Body of pancreas (tissue), 4 donors: ENCODE measurements at regions not wholly inside any gene's neighbourhood (a gene's known extent, or its start where the extent isn't known, plus 50 kb on each side); places are given as distances from the start of the nearest gene placed in this dataset.
"Not testable (repeated sequence)": the region's sequence is repeated elsewhere in the genome, so short reads cannot be mapped to it uniquely, and the experiment has no call there.

Experiments used
- ATAC-seq: fragments of 150-250 bp; one replicate; pipeline ENCODE4 v1.9.1; 2016
- DNase-seq, 4 donors: peaks; one replicate each; pipeline ENCODE4 v3.0.0-alpha.2; 2019
- H3K27ac ChIP-seq, 4 donors: fragments of 200-600 bp; sonication (generic); 1 replicate in 3 of 4; 2 replicates in 1 of 4; pipeline versions ENCODE4 v1.5.1 to v1.6.1; 2016 to 2019; ENCODE audit warnings: mild to moderate bottlenecking in 1 of 4, mixed read lengths in 1 of 4, moderate library complexity in 1 of 4
- H3K27me3 ChIP-seq, 2 donors: fragments of 200-600 bp; sonication (generic); one replicate each; pipeline ENCODE4 v1.6.0; 2016; ENCODE audit warnings: mild to moderate bottlenecking in 1 of 2
- H3K36me3 ChIP-seq, 2 donors: fragments of 200-600 bp; sonication (generic); replicated peaks in 1 of 2; 2 replicates each; pipeline ENCODE4 v1.5.1; 2016; ENCODE audit warnings: low read depth in 2 of 2; ENCODE audit not compliant: insufficient read depth in 1 of 2
- H3K4me1 ChIP-seq: fragments of 200-600 bp; sonication (generic); one replicate; pipeline ENCODE4 v1.6.0; 2016
- H3K4me3 ChIP-seq, 2 donors: fragments of 200-600 bp; sonication (generic); 1 replicate in 1 of 2; 2 replicates in 1 of 2; pipeline ENCODE4 v1.5.1; 2016 to 2019
- H3K9me3 ChIP-seq, 3 donors: fragments of 200-600 bp; sonication (generic); 1 replicate in 2 of 3; 2 replicates in 1 of 3; pipeline ENCODE4 v1.5.1; 2016
- POLR2A ChIP-seq, 3 donors: fragments of 450-650 bp; IDR thresholded peaks; one replicate each; pipeline ENCODE4 v1.6.1; 2016; ENCODE audit warnings: antibody characterized with exemption in 3 of 3, mild to moderate bottlenecking in 2 of 3
- WGBS, 2 donors: methylation state at CpG; one replicate each; pipeline ENCODE4 v1.1.5; 2017; 5-methylcytosine and 5-hydroxymethylcytosine counted together
- intact Hi-C: fragments of 100-400 bp; cut with DNase I; formaldehyde crosslinking; loops from one replicate; pipeline ENCODE4 v1.15.1; 2023
- TF ChIP-seq, protein P1 (sequence below), 7 experiments: fragments of 450-650 bp in 4 of 7; fragments of 200-600 bp in 3 of 7; sonication (generic) in 3 of 7; IDR thresholded peaks; one replicate each; pipeline ENCODE4 v1.5.1; 2016 to 2019; ENCODE audit warnings: antibody characterized with exemption in 7 of 7

DNA sequence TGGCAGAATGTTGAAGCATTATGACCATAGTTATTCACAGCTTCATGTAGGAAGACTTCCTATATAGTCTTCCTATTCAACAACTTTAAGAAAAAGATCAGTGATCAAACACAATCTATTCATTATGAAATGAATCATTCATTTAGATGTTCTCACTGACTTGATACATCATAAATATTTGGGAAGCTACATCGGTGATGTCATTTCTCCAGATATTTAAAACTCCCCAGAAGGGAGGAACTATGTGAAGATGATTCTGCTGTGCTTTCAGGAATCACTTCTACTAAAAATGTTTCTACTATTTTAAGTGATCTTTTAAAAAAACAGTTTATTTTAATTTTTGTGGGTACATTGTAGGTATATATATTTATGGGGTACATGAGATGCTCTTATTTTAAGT is 316.4 kb downstream of the BCAT1 start:
- ATAC-seq (no peak), DNase-seq (no peak)
- Histone ChIP-seq H3K4me1 (no peaks in the 10 kb centered on the region), H3K4me3 (no peak overlapping the region), H3K27me3 (no peaks in the 10 kb centered on the region), H3K9me3 (no peaks in the 10 kb centered on the region), H3K36me3 (no peaks in the 10 kb centered on the region), H3K27ac (no peak overlapping the region)
- intact Hi-C loops: no loop called here
- 68 to 87% methylated on average over 1 of the region's 1 CpG for WGBS, 2 donors
- TF ChIP-seq POLR2A (IDR thresholded peaks at IDR 0.05): no peak
- TF ChIP-seq, protein P1, sequence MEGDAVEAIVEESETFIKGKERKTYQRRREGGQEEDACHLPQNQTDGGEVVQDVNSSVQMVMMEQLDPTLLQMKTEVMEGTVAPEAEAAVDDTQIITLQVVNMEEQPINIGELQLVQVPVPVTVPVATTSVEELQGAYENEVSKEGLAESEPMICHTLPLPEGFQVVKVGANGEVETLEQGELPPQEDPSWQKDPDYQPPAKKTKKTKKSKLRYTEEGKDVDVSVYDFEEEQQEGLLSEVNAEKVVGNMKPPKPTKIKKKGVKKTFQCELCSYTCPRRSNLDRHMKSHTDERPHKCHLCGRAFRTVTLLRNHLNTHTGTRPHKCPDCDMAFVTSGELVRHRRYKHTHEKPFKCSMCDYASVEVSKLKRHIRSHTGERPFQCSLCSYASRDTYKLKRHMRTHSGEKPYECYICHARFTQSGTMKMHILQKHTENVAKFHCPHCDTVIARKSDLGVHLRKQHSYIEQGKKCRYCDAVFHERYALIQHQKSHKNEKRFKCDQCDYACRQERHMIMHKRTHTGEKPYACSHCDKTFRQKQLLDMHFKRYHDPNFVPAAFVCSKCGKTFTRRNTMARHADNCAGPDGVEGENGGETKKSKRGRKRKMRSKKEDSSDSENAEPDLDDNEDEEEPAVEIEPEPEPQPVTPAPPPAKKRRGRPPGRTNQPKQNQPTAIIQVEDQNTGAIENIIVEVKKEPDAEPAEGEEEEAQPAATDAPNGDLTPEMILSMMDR (IDR thresholded peaks at IDR 0.05): no peak

DNA sequence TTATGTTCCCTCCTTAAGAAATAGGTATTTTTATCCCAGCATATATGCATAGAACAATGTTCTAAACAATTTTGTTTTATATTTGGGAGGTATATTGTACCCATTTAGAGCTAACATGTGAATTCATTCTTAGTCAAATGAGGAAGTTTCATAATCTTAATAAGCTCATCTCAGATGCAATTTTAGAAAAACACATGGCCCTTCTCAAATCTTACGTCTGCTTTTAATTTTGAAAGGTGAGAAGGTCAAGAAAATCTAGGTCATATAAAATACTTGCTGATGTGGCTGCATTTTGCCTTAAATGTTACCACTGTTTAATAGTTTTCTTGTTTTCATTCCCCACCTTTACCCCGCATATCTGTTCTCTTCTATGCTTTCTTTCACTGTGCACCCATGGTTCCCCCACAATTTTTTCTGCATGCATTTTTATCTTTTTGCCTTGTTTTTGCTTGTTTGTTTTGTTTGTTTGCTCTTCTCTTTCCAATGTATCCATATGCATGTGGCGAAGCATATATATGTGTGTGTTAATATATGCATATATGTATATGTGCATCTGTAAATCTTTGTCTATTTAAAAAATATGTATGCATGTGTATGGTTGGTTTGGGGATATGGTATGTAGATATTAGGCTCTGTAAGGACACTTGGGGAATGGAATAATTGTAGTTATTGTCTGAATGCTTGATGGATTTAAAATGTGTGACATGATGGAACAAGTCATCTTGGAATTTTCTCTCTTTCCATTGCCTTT is 317.1 kb downstream of the BCAT1 start:
- TF ChIP-seq, protein P1 (IDR thresholded peaks at IDR 0.05): no peak
- no peak for TF ChIP-seq POLR2A (IDR thresholded peaks at IDR 0.05)
- intact Hi-C loops: no loop called here
- ATAC-seq: no peak

DNA sequence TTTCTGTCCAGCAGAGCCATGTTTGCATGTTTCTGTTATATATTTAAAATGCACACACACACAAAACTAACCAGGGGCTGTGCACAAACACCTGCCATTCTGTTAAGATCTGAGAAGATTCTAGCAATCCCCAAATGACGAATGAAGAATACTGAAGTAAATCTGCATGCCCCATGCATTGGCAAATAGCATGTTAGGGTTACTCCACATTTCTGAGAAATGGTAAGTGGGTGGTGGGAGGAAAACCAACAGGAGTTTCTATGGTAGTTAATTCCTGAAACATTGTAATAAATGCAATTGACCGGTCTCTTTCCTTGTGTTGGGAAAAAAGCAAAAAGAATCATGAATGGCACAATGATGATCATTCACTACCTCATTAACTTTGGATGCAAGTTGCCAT is 318.0 kb downstream of the BCAT1 start:
- TF ChIP-seq POLR2A (IDR thresholded peaks at IDR 0.05): no peak
- TF ChIP-seq, protein P1 (IDR thresholded peaks at IDR 0.05): no peak
- Histone ChIP-seq H3K36me3 (no peaks in the 10 kb centered on the region), H3K4me3 (no peak overlapping the region), H3K9me3 (no peaks in the 10 kb centered on the region), H3K27ac (no peak overlapping the region), H3K4me1 (no peaks in the 10 kb centered on the region), H3K27me3 (no peaks in the 10 kb centered on the region)
- 69 to 82% methylated on average over 2 of the region's 2 CpGs for WGBS, 2 donors
- no peak for DNase-seq
- ATAC-seq: no peak
- intact Hi-C loops: no loop called here

More for the DNA sequence above, 317.1 kb downstream of the BCAT1 start:
- no peaks in the 10 kb centered on the region for H3K36me3 ChIP-seq
- H3K27me3 ChIP-seq: no peaks in the 10 kb centered on the region
- H3K27ac ChIP-seq: no peak overlapping the region
- no peak for DNase-seq
- H3K4me3 ChIP-seq: no peak overlapping the region
- H3K4me1 ChIP-seq: no peaks in the 10 kb centered on the region
- H3K9me3 ChIP-seq: no peaks in the 10 kb centered on the region
- 72 to 79% methylated on average over 3 of the region's 3 CpGs for WGBS, 2 donors

DNA sequence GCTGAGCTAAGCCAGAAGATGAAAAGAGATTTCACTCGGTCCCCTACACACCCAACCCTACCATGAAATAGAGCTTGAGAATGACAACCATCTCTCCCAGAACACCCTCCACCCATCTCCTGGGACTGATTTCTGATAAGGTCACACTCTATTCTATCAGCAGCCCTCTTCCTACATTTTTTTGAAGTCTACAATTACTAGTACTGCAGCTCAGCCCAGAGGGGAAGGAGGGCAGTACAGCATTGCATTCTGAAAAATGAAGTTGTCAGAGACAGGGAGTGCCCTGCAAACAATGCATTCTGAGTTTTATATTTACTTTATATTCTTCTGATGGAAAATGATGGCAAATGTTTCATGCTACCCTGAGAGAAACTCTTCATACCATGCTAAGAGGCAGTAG is 318.5 kb downstream of the BCAT1 start:
- 8 to 27% methylated on average over 1 of the region's 1 CpG for WGBS, 2 donors
- no peaks in the 10 kb centered on the region for H3K27me3 ChIP-seq
- intact Hi-C loops: no loop called here
- DNase-seq: no peak
- H3K9me3 ChIP-seq: no peaks in the 10 kb centered on the region
- H3K4me1 ChIP-seq: no peaks in the 10 kb centered on the region
- H3K36me3 ChIP-seq: no peaks in the 10 kb centered on the region
- no peak for ATAC-seq
- H3K27ac ChIP-seq: no peak overlapping the region
- TF ChIP-seq, protein P1 (IDR thresholded peaks at IDR 0.05): no peak
- no peak for TF ChIP-seq POLR2A (IDR thresholded peaks at IDR 0.05)
- no peak overlapping the region for H3K4me3 ChIP-seq

DNA sequence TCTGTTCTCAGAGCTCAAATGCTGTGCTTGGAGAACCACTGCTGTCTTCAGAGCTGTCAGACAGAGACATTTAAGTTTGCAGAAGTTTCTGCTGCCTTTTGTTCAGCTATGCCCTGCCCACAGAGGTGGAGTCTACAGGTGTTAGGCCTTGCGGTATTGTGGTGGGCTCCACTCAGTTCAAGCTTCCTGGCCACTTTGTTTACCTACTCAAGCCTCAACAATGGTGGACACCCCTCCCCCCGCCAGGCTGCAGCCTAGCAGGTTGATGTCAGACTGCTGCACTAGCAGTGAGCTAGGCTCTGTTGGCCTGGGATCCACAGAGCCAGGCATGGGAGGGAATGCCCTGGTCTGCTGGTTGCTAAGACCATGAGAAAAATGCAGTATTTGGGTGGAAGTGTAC is 323.8 kb downstream of the BCAT1 start:
- DNase-seq (no peak), ATAC-seq (no peak)
- WGBS, 2 donors: 67 to 83% methylated on average over 1 to 2 of the region's 2 CpGs
- Histone ChIP-seq H3K36me3 (no peaks in the 10 kb centered on the region), H3K9me3 (no peaks in the 10 kb centered on the region), H3K4me3 (no peak overlapping the region), H3K4me1 (no peaks in the 10 kb centered on the region), H3K27me3 (no peaks in the 10 kb centered on the region), H3K27ac (no peak overlapping the region)
- intact Hi-C loops: no loop called here
- TF ChIP-seq, protein P1 (IDR thresholded peaks at IDR 0.05): no peak

DNA sequence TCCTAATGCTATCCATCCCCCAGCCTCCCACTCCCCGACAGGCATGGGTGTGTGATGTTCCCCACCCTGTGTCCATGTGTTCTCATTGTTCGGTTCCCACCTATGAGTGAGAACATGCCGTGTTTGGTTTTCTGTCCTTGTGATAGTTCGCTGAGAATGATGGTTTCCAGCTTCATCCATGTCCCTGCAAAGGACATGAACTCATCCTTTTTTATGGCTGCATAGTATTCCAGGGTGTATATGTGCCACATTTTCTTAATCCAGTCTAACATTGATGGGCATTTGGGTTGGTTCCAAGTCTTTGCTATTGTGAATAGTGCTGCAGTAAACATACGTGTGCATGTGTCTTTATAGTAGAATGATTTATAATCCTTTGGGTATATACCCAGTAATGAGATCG is 328.9 kb downstream of the BCAT1 start:
- DNase-seq, intact Hi-C loops: not testable (repeated sequence)

More for the DNA sequence above, 328.9 kb downstream of the BCAT1 start:
- not testable (repeated sequence) for H3K27ac ChIP-seq, ATAC-seq, H3K4me1 ChIP-seq, H3K4me3 ChIP-seq, H3K9me3 ChIP-seq, H3K27me3 ChIP-seq, H3K36me3 ChIP-seq
- WGBS, 2 donors: 90 to 92% methylated on average over 6 of the region's 6 CpGs
